B cell (primary cell): ENCODE measurements at regions not wholly inside any gene's neighbourhood (a gene's known extent, or its start where the extent isn't known, plus 50 kb on each side); places are given as distances from the start of the nearest gene placed in this dataset.

Experiments used
- CTCF ChIP-seq: fragments of 200-600 bp; IDR thresholded peaks from one replicate; pipeline ENCODE4 v1.8.0; 2022; ENCODE audit warnings: antibody characterized with exemption, mild to moderate bottlenecking
- EZH2 ChIP-seq: IDR thresholded peaks from 2 replicates; pipeline ENCODE4 v1.6.1; 2012; ENCODE audit warnings: borderline replicate concordance, low read depth, mild to moderate bottlenecking, moderate library complexity, low read length; ENCODE audit not compliant: insufficient read depth, poor library complexity, severe bottlenecking

DNA sequence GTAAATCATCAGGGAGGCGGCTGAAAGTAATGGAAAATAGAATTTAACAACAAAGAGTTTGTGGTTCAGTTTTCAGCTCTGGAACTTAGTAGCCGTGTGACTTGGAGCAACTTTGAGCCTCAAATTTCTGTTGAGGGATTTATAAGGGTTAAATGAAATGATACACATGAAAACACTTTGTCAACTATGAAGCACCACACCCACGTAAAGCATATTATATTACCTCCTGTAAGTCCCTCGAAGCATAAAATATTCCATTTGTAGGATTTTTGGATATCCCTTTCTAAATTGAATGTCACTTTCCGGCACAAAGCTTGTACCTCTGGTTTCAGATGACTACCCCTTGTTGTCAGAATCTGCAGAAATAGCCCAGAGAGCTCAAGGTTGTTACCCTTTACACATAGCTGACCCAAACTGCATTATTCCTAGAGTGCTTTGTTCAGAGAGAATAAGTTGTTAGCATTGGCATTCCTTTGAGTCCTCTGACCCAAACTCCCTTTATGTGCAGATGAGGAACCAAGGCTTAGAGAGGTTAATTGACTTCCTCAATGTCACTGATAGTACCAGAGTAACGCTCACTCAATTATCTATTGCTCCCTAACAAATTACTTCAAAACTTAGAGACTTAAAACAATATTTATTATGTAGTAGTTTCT lies 187.9 kb upstream of the UMPS start:
- TF ChIP-seq CTCF, result no peak
- TF ChIP-seq EZH2, result no peak
